ENCODE measurements at regions not wholly inside any gene's neighbourhood (a gene's known extent, or its start where the extent isn't known, plus 50 kb on each side); places are given as distances from the start of the nearest gene placed in this dataset.

GRCh38 chr2:71843391-71843850 lies 304.2 kb downstream of the CYP26B1 start:
- TF ChIP-seq CTCF (IDR thresholded peaks at IDR 0.05) (no peak), POLR2A (IDR thresholded peaks at IDR 0.05) (no peak)

All from Peyer's patch (tissue), 4 donors.